Heart left ventricle (tissue), 13 donors: ENCODE measurements at regions not wholly inside any gene's neighbourhood (a gene's known extent, or its start where the extent isn't known, plus 50 kb on each side); places are given as distances from the start of the nearest gene placed in this dataset.

Source experiments
- CTCF ChIP-seq, 12 donors: fragments of 200-600 bp; sonication (generic) in 4 of 12; IDR thresholded peaks; one replicate each; pipeline versions ENCODE4 v1.5.0 to v1.8.0; 2018 to 2022; ENCODE audit warnings: antibody characterized with exemption in 12 of 12, mild to moderate bottlenecking in 5 of 12
- POLR2A ChIP-seq, 2 donors: fragments of 450-650 bp; IDR thresholded peaks; one replicate each; pipeline ENCODE4 v1.6.1; 2017; ENCODE audit warnings: antibody characterized with exemption in 2 of 2, mild to moderate bottlenecking in 2 of 2, moderate library complexity in 2 of 2
- donor health status: ischemic (EF 13 %, LVEDD 7.1; RV severe dilation, severe dysfunction).
- donor health status: DM: no; HTN: yes; CAD: no.
- donor health status: DM: no; HTN: no; CAD: no.
- donor health status: ischemic (EF 25% LVEDD 6.9; RV normal size, moderate dysfunction).
- donor health status: ischemic (EF 25% LVEDD 5.7; RV mildly dilated, moderate dysfunction).
- donor health status: ischemic (EF 35%, LVEDD 5.7; RV mildly dilated, moderate dysfunction).
- donor health status: nonischemic (EF 11% LVEDD 7.7; RV severe dilation, severe dysfunction).
- donor health status: DM: yes; HTN: yes; CAD: no.
- donor health status: PGD.
- donor health status: ischemic (EF 29% LVEDD 5.4; RV normal size, mild dysfunction).
- donor health status: nonischemic (EF 23%, LVEDD 6.1; RV moderate dilation, normal function).

GRCh38 chr13:111004444-111004843 is 89.6 kb upstream of the ANKRD10 start:
- TF ChIP-seq CTCF (IDR thresholded peaks at IDR 0.05) (no peak), POLR2A (IDR thresholded peaks at IDR 0.05) (no peak)
